Inflammatory macrophage (primary cell): ENCODE measurements at regions not wholly inside any gene's neighbourhood (a gene's known extent, or its start where the extent isn't known, plus 50 kb on each side); places are given as distances from the start of the nearest gene placed in this dataset.

ENCODE experiments used
- DNase-seq, 2 donors: peaks; one replicate each; pipeline ENCODE4 v3.0.0-alpha.2; 2020 to 2022

- no peak for DNase-seq
These were observed 304.9 kb upstream of the TCF21 start for GRCh38 chr6:133583907-133584427.

- no peak for DNase-seq
These were observed 304.1 kb upstream of the TCF21 start for GRCh38 chr6:133584823-133585222.

GRCh38 chr6:133585978-133586377 lies 302.9 kb upstream of the TCF21 start:
- no peak for DNase-seq

- no peak for DNase-seq
These were observed 301.3 kb upstream of the TCF21 start for GRCh38 chr6:133587546-133588160.

DNA sequence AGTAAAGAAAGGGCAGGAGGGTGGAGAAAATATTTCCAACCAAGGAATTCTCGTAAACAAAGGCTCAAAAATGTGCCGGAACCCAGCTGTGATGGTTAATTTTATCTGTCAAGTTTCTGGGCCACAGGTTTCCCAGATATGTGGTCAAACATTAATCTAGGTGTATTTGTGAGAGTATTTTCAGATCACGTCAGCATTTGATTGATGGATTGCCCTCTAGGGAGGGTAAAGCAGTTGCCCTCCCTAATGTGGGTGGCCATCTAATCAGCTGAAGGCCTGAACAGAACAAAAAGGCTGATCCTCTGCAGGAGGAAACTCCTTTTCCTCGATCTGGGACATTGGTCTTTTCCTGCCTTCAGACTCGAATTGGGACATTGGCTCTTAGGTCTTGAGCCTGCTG lies 298.7 kb upstream of the TCF21 start:
- DNase-seq, result no peak

DNA sequence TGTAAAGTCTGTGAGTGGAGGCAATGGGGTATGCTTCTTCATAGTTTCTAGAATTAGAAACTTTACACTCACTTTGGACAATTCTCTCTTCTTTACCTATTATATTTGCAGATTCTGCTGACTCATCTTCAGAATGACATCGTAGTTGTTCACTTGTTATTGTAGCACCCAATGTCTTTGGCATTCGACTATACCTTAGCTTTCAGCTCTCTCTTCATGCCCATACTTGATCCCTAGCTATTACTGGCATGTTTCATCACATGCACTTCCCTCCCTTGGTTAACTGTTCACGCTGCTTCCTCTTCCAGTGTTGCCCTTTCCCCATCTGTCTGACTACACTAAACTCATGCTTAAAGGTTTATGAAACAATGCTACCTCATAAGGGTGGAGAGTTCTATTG lies 298.1 kb upstream of the TCF21 start:
- DNase-seq, result peak in 1 of 2 donors; percentile 8

- DNase-seq, result no peak
These were observed 297.6 kb upstream of the TCF21 start for GRCh38 chr6:133591275-133591674.

- DNase-seq, result no peak
These were observed 294.2 kb upstream of the TCF21 start for GRCh38 chr6:133594652-133595110.

- DNase-seq, result no peak
These were observed 293.7 kb upstream of the TCF21 start for GRCh38 chr6:133595111-133595761.

- no peak for DNase-seq
These were observed 282.1 kb upstream of the TCF21 start for GRCh38 chr6:133606852-133607251.

DNA sequence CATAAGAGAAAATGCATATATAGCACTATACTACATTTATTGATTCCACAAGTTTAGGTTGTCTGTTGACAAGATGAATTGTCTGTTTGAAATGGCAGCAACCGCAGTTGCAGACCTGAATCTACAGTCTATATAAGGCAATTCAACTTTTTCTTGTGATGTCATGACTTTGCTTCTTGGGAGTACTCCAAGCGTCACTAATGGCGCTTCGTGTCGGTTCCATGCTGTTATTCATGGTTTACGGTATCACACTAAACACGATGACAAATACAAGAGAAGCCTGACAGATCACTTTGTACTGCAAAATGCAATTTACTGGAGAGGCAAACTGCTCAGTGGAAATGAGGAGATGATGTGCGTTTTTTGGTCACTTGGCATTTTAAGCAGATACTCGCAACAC lies 280.3 kb upstream of the TCF21 start:
- DNase-seq, result no peak

DNA sequence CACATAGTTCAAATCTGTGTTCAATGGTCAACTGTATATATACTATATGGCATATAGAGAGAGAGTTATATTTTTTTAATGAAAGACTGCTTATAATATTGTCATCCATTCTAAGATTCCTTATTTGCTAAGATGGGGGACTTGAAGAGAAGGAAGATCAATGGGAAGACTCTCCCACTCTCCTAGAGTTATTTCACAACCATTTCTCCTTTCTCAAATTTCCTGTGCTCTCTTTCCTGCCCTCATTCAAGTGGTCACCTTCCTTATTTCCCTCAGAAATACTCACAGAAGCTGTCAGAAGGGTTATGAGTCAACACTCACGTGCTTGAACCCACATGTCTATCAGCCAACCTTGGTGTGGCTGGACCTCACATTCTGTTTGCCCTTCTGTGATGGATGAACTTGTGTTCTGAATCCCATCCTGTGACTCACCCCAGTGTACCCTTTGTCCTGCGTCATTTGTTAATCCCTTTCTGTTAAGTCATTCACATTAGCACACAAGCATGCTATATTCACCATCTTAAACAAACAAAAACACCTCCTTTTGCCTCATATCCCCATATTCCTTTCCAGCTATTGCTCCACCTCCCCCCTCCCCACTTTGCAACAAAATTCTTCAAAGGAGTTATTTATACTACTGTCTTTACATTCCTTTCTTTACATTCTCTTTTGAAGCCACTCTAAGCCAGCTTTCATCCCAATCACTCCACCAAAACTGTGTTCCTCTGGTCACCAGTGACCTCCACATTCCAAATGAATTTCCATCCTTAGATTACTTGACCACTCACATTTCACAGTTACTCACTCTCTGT lies 279.3 kb upstream of the TCF21 start:
- no peak for DNase-seq

DNA sequence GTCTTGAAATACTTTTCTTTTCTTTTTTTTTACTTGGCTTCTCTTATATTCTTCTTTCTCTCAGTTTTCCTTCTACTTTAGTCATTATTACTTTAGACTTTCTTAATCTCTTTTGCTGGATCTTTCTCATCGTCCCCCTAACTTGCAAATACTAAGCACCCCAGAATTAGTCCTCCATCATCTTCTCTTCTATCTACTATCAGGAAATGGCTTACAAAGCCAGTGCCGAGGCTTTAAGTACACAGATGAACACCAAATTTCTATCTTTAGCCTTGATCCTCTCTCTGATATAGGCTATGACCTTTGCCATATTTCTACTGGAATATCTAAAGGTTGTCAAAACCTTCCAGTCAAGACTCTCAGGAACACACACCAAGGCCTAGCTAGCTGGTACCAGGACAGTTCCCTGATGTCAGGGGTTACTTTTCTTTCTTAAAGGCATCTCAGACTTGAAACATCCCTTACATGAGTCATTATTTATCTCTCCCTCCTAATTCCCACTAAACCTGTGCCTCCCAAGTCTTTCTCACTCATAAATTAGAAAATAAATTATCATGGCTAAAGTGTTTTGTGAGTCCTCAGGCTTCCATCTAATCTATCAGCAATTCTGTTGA lies 278.6 kb upstream of the TCF21 start:
- DNase-seq, result no peak

DNA sequence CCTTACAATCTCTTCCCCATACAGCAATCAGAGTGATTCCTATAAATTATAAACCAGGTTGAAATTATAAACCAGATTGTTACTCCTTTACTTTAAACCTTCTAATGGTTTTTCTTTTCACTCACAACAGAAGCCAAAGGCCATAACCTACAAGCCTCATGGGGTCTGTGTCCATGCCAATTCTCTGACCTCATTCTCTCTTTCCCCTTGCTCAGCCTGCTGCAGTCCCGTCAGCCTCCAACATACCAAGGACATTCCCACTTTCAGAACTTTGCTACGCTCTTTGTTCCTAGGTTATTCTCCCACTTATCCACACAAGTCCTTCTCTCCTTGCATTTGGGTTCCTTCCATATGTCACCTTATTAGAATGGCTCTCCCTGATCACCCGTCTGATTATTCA lies 277.9 kb upstream of the TCF21 start:
- DNase-seq, result no peak

DNA sequence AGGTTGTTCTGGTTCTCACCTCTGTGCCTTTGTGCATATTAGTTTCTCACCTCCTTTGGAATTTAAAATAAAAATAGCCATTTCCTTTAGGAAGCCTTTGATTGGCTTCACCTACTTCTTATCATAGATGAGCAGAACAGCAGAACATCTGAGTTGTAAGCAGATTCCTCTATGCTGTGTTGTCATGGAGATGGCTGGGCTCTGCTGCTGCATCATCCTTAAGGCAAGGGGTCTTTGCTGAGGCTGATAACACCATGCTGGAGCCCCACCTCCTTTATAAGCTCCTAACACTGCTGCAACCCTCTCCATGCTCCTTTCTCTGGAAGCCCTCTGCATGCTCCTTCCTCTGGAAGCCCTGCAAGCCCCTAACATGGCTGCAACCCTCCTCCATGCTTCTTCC lies 276.5 kb upstream of the TCF21 start:
- DNase-seq, result no peak

GRCh38 chr6:133613211-133613610 lies 275.7 kb upstream of the TCF21 start:
- no peak for DNase-seq

DNA sequence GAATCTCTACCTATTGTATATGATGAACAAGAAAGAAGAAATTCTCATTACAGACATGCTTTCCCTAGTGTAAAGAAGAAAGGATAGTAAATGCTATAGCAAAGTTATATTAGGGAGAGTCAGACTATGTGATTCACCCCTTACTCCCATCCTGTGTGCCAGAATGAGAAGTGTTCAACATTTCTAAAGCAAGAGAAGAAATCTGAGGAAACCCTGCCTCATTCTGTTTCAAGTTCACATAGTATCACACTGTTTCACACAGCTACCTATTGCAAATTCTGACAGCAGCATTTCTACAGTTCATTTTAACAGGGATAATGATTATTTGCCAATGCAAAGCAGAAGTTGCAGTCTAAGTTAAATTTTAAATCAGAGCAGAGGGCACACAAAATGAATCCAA lies 267.2 kb upstream of the TCF21 start:
- DNase-seq, result no peak

DNA sequence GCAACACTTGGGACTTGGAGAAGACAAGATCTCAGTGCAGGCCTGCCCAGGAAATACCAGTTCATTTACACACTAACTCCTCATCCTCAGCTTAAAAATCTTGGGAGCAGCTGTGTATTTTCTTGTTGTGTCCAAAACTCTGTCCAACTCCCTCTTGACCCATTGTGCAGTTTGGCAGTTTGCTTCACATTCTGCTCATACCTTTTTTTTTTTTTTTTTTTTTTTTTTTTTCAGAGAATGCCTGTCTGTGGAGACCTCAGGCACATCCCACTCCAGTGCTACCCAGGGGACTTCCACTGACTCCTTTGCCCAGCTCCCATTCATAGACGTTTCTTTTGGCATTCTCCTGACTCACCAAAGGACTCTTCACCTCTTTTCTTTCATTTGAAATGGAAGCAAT lies 265.8 kb upstream of the TCF21 start:
- no peak for DNase-seq

DNA sequence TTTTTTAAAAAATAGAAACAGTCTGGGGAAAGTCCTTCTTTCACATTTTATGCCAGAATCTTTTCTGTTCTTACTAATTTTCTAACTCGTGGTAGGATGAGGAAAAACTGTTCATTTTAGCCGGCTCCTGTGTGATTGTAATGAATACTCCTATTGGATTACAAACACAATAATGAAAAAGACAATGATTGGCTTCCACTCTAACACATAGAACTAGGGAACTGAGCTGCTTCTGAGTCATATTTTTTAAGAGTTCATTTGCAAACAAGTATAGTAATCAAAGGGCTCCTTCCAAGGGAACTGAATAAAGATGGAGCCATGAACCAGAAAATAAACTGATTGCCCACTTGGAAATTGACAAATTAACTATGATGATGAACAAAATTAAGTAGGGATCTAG lies 265.3 kb upstream of the TCF21 start:
- DNase-seq, result no peak

- no peak for DNase-seq
These were observed 262.7 kb upstream of the TCF21 start for GRCh38 chr6:133626096-133626666.

DNA sequence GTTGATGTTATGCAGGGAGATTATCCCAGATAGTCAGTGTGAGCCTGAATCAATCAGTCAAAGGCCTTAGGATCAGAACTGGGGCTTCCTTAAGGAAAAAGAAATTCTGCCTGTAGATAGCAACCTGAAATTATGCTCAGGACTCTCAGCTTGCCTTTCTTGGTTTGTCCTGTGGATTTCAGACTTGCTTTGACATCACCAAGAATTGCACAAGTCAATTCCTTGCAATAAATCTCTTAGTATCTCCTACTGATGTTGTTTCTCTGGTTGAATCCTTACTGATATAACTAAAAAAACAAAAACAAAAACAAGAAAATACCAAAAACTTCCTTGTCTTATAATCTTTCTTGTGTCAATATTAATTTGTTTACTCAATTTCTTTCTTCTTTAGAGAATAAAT lies 258.9 kb upstream of the TCF21 start:
- DNase-seq, result no peak

- DNase-seq, result no peak
These were observed 258.3 kb upstream of the TCF21 start for GRCh38 chr6:133630651-133631050.

DNA sequence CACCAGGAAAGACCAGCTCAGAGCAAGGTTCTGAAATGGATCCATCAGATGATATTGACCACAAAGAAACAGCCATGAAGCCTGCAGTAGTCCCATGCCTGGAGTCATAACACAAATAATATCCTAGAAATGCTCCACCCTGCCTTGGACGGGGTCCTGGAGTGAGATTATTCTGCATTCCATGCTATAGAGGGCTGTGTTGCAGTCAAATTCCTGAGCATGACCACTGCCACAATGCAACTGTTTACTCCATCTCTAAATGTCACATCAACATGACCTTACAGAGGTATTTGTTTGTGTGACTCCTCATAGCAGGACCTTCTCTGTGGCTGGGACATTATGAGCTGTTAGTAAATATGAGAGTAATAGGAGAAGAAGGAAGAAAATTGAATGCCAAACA lies 257.5 kb upstream of the TCF21 start:
- DNase-seq, result no peak
